DOHH2 (cell line): ENCODE measurements at regions not wholly inside any gene's neighbourhood (a gene's known extent, or its start where the extent isn't known, plus 50 kb on each side); places are given as distances from the start of the nearest gene placed in this dataset.

Experiments
- CTCF ChIP-seq: fragments of 200-600 bp; sonication (generic); IDR thresholded peaks from one replicate; pipeline ENCODE4 v1.5.1; 2014; ENCODE audit warnings: antibody characterized with exemption, mild to moderate bottlenecking, low read depth, low read length; ENCODE audit not compliant: poor library complexity, severe bottlenecking
- EZH2phosphoT487 ChIP-seq: fragments of 200-600 bp; sonication (generic); IDR thresholded peaks from 2 replicates; pipeline ENCODE4 v1.6.1; 2017; ENCODE audit warnings: borderline replicate concordance, mild to moderate bottlenecking, antibody characterized with exemption, low read length, moderate library complexity, mixed read lengths

GRCh38 chr22:27617214-27617881 lies 184.2 kb downstream of the MN1 start:
- TF ChIP-seq CTCF (no peak), EZH2phosphoT487 (no peak)
